ENCODE measurements at regions not wholly inside any gene's neighbourhood (a gene's known extent, or its start where the extent isn't known, plus 50 kb on each side); places are given as distances from the start of the nearest gene placed in this dataset.

DNA sequence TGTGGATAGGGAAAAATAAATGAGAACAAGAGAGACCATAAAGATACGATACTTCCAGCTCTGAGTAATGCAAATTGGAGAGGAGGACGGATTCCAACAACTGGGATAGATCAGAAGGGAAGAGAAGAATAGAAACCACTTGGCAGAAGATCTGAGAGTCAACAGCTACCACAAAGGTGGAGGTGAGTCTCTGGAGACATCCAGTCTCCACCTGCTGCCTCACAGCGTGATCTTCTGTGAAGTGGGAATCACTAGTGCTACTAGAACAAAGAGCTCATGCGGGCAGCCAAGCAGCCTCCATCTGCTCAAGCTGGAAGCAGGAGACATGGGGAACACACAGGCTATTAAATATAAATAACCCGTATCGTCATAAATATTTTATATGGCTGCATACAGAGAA, 558.5 kb upstream of the CFAP20DC start:
- Histone ChIP-seq H3K36me3 (ENCODE audit: control insufficient read depth, insufficient read depth, low read length) (no peaks in the 10 kb centered on the region), H3K4me1 (ENCODE audit: control insufficient read depth, insufficient read depth, low read length) (peaks cover 5% of the 10 kb centered on the region), H3K9me3 (ENCODE audit: control insufficient read depth, low read length) (peaks cover 5% of the 10 kb centered on the region), H3K27ac (ENCODE audit: low read depth, low read length) (no peak overlapping the region), H3K9ac (ENCODE audit: extremely low read depth, low read length, poor library complexity, severe bottlenecking) (no peak overlapping the region), H3K4me3 (ENCODE audit: low read length) (no peak overlapping the region), H3K27me3 (ENCODE audit: control insufficient read depth, insufficient read depth, low read length, poor library complexity, severe bottlenecking) (no peaks in the 10 kb centered on the region)
- 92 to 93% methylated on average over 6 of the region's 6 CpGs for WGBS, 2 experiments (ENCODE audit: insufficient coverage in 1 of 2, insufficient read length in 1 of 2)
- peaks cover 2% of the 10 kb centered on the region for H3K27me3 Mint-ChIP-seq (ENCODE audit: insufficient read depth)
- peaks cover 12% of the 10 kb centered on the region for H3K9me3 Mint-ChIP-seq
- H3K36me3 Mint-ChIP-seq (ENCODE audit: low read depth), result peaks cover 4% of the 10 kb centered on the region
- TF ChIP-seq CTCF (conservative IDR thresholded peaks at IDR 0.05), result no peak
- peak; percentile 51 for DNase-seq
- H3K27ac Mint-ChIP-seq, result no peak overlapping the region
- no peak overlapping the region for H3K4me3 Mint-ChIP-seq
- peaks cover 15% of the 10 kb centered on the region for H3K4me1 Mint-ChIP-seq

GRCh38 chr3:59607656-59608055, 557.8 kb upstream of the CFAP20DC start:
- Mint-ChIP-seq H3K27ac (no peak overlapping the region), H3K36me3 (ENCODE audit: low read depth) (no peaks in the 10 kb centered on the region), H3K27me3 (ENCODE audit: insufficient read depth) (peaks cover 2% of the 10 kb centered on the region), H3K4me3 (no peak overlapping the region), H3K4me1 (peaks cover 15% of the 10 kb centered on the region), H3K9me3 (peaks cover 5% of the 10 kb centered on the region)
- TF ChIP-seq CTCF (conservative IDR thresholded peaks at IDR 0.05), result peak; percentile 36
- no peaks in the 10 kb centered on the region for H3K36me3 ChIP-seq (ENCODE audit: control insufficient read depth, insufficient read depth, low read length)
- WGBS, 2 experiments (ENCODE audit: insufficient coverage in 1 of 2, insufficient read length in 1 of 2), result 100% methylated on average over 1 of the region's 1 CpG; no CpG with 5 or more reads in 1 of the 2 experiments
- H3K9ac ChIP-seq (ENCODE audit: extremely low read depth, low read length, poor library complexity, severe bottlenecking), result no peak overlapping the region
- DNase-seq, result no peak
- H3K27ac ChIP-seq (ENCODE audit: low read depth, low read length), result no peak overlapping the region
- no peaks in the 10 kb centered on the region for H3K9me3 ChIP-seq (ENCODE audit: control insufficient read depth, low read length)
- H3K27me3 ChIP-seq (ENCODE audit: control insufficient read depth, insufficient read depth, low read length, poor library complexity, severe bottlenecking), result no peaks in the 10 kb centered on the region
- H3K4me3 ChIP-seq (ENCODE audit: low read length), result no peak overlapping the region
- peaks cover 5% of the 10 kb centered on the region for H3K4me1 ChIP-seq (ENCODE audit: control insufficient read depth, insufficient read depth, low read length)

GRCh38 chr3:59606638-59607266, 556.9 kb upstream of the CFAP20DC start:
- Histone ChIP-seq H3K27me3 (ENCODE audit: control insufficient read depth, insufficient read depth, low read length, poor library complexity, severe bottlenecking) (no peaks in the 10 kb centered on the region), H3K27ac (ENCODE audit: low read depth, low read length) (no peak overlapping the region), H3K36me3 (ENCODE audit: control insufficient read depth, insufficient read depth, low read length) (no peaks in the 10 kb centered on the region), H3K4me3 (ENCODE audit: low read length) (no peak overlapping the region), H3K9me3 (ENCODE audit: control insufficient read depth, low read length) (no peaks in the 10 kb centered on the region), H3K4me1 (ENCODE audit: control insufficient read depth, insufficient read depth, low read length) (peaks cover 5% of the 10 kb centered on the region), H3K9ac (ENCODE audit: extremely low read depth, low read length, poor library complexity, severe bottlenecking) (no peak overlapping the region)
- peaks cover 15% of the 10 kb centered on the region for H3K4me1 Mint-ChIP-seq
- no peak overlapping the region for H3K4me3 Mint-ChIP-seq
- no peaks in the 10 kb centered on the region for H3K36me3 Mint-ChIP-seq (ENCODE audit: low read depth)
- peaks cover 2% of the 10 kb centered on the region for H3K27me3 Mint-ChIP-seq (ENCODE audit: insufficient read depth)
- no peak for TF ChIP-seq CTCF (conservative IDR thresholded peaks at IDR 0.05)
- peaks cover 5% of the 10 kb centered on the region for H3K9me3 Mint-ChIP-seq
- peak overlapping the region; percentile 38 for H3K27ac Mint-ChIP-seq
- WGBS, 2 experiments (ENCODE audit: insufficient coverage in 1 of 2, insufficient read length in 1 of 2), result 67 to 76% methylated on average over 2 to 4 of the region's 4 CpGs
- no peak for DNase-seq

All from endodermal cell (in vitro differentiated cells).